GM23338 (cell line): ENCODE measurements at regions not wholly inside any gene's neighbourhood (a gene's known extent, or its start where the extent isn't known, plus 50 kb on each side); places are given as distances from the start of the nearest gene placed in this dataset.

ENCODE experiments used
- ATAC-seq: fragments of 200-7000 bp; cut with Tn5 transposase; 3 replicates; pipeline ENCODE4 v1.9.1; 2020
- DNase-seq: peaks from one replicate; pipeline ENCODE4 v3.0.0-alpha.2; 2015; ENCODE audit warnings: low spot score
- H2AFZ ChIP-seq: fragments of 200-600 bp; sonication (generic); 2 replicates; pipeline ENCODE4 v1.8.0; 2016; ENCODE audit warnings: antibody characterized with exemption, mild to moderate bottlenecking, moderate library complexity
- H3F3A ChIP-seq: fragments of 200-600 bp; sonication (generic); replicated peaks from 2 replicates; pipeline ENCODE4 v1.8.0; 2017; ENCODE audit warnings: antibody characterized with exemption, mixed run types, low read depth
- H3K27ac ChIP-seq: fragments of 200-600 bp; sonication (generic); 2 replicates; pipeline ENCODE4 v1.6.1; 2016; ENCODE audit warnings: low read depth
- H3K27me3 ChIP-seq: fragments of 200-600 bp; sonication (generic); 2 replicates; pipeline ENCODE4 v1.8.0; 2016; ENCODE audit warnings: mild to moderate bottlenecking, mixed run types, moderate library complexity; ENCODE audit not compliant: insufficient read depth
- H3K36me3 ChIP-seq: fragments of 200-600 bp; sonication (generic); 2 replicates; pipeline ENCODE4 v1.8.0; 2016; ENCODE audit warnings: mild to moderate bottlenecking; ENCODE audit not compliant: insufficient read depth
- H3K4me1 ChIP-seq: fragments of 200-600 bp; sonication (generic); 2 replicates; pipeline ENCODE4 v1.8.0; 2016; ENCODE audit warnings: mild to moderate bottlenecking, moderate library complexity; ENCODE audit not compliant: insufficient read depth
- H3K4me2 ChIP-seq: fragments of 200-600 bp; sonication (generic); 2 replicates; pipeline ENCODE4 v1.7.1; 2017; ENCODE audit warnings: mixed run types
- H3K4me3 ChIP-seq: fragments of 200-600 bp; sonication (generic); 2 replicates; pipeline ENCODE4 v1.6.1; 2016; ENCODE audit warnings: mixed run types
- H3K79me2 ChIP-seq: fragments of 200-600 bp; sonication (generic); replicated peaks from 2 replicates; pipeline ENCODE4 v1.8.0; 2017; ENCODE audit warnings: mild to moderate bottlenecking; ENCODE audit not compliant: insufficient read depth
- H3K9me2 ChIP-seq: fragments of 200-600 bp; sonication (generic); 2 replicates; pipeline ENCODE4 v1.8.0; 2017; ENCODE audit not compliant: insufficient read depth
- H4K20me1 ChIP-seq: fragments of 200-600 bp; sonication (generic); replicated peaks from 2 replicates; pipeline ENCODE4 v1.8.0; 2017; ENCODE audit warnings: mild to moderate bottlenecking; ENCODE audit not compliant: insufficient read depth
- H3K27ac Mint-ChIP-seq: 2 replicates; pipeline ENCODE4 v1.8.0; 2020; ENCODE audit warnings: inconsistent platforms, mild to moderate bottlenecking, moderate library complexity, mixed read lengths
- H3K27me3 Mint-ChIP-seq: 3 replicates; pipeline ENCODE4 v1.8.0; 2022; ENCODE audit warnings: low read depth, mild to moderate bottlenecking, moderate library complexity, mixed read lengths, inconsistent platforms; ENCODE audit not compliant: insufficient read depth, poor library complexity
- H3K36me3 Mint-ChIP-seq: 3 replicates; pipeline ENCODE4 v1.8.0; 2021; ENCODE audit warnings: low read depth, mild to moderate bottlenecking, inconsistent platforms, moderate library complexity, mixed read lengths
- H3K4me1 Mint-ChIP-seq: 3 replicates; pipeline ENCODE4 v1.8.0; 2020; ENCODE audit warnings: mild to moderate bottlenecking, inconsistent platforms, mixed read lengths
- H3K4me3 Mint-ChIP-seq: 3 replicates; pipeline ENCODE4 v1.8.0; 2021; ENCODE audit warnings: moderate library complexity, mild to moderate bottlenecking, inconsistent platforms, mixed read lengths
- H3K9me3 Mint-ChIP-seq: 3 replicates; pipeline ENCODE4 v1.8.0; 2020; ENCODE audit warnings: moderate library complexity, mild to moderate bottlenecking, inconsistent platforms, mixed read lengths
- CREB1 ChIP-seq: fragments of 250-450 bp; sonication (Bioruptor Pico); IDR thresholded peaks from 2 replicates; pipeline ENCODE4 v1.5.0; 2020; ENCODE audit warnings: low read depth, mild to moderate bottlenecking, moderate library complexity
- CTCF ChIP-seq, 2 experiments: fragments of 200-600 bp in 1 of 2; sonication (generic) in 1 of 2; conservative IDR thresholded peaks; 2 replicates each; pipeline versions ENCODE4 v1.5.1 to v1.6.1; 2016 to 2017; ENCODE audit warnings: antibody characterized with exemption in 2 of 2, low read depth in 2 of 2, mild to moderate bottlenecking in 2 of 2, moderate library complexity in 1 of 2
- EZH2 ChIP-seq: fragments of 200-600 bp; sonication (generic); IDR thresholded peaks from one replicate; pipeline ENCODE4 v1.8.0; 2017; ENCODE audit warnings: antibody characterized with exemption, mild to moderate bottlenecking, low read depth; ENCODE audit not compliant: unreplicated experiment
- EZH2phosphoT487 ChIP-seq: fragments of 200-600 bp; sonication (generic); IDR thresholded peaks from one replicate; pipeline ENCODE4 v1.8.1; 2018; ENCODE audit warnings: antibody characterized with exemption; ENCODE audit not compliant: unreplicated experiment
- JUNB ChIP-seq: IDR thresholded peaks from one replicate; pipeline ENCODE4 v1.6.1; 2016; ENCODE audit warnings: antibody characterized with exemption; ENCODE audit not compliant: unreplicated experiment
- NANOG ChIP-seq: IDR thresholded peaks from 2 replicates; pipeline ENCODE4 v1.6.1; 2016; ENCODE audit warnings: antibody characterized with exemption, borderline replicate concordance
- POLR2AphosphoS5 ChIP-seq: IDR thresholded peaks from 2 replicates; pipeline ENCODE4 v1.6.1; 2016; ENCODE audit warnings: antibody characterized with exemption, low read depth
- STAT1 ChIP-seq: IDR thresholded peaks from one replicate; pipeline ENCODE4 v1.6.1; 2016; ENCODE audit warnings: antibody characterized with exemption; ENCODE audit not compliant: unreplicated experiment
- ZNF114 ChIP-seq: fragments of 250-450 bp; sonication (Bioruptor Pico); IDR thresholded peaks from 2 replicates; pipeline ENCODE4 v1.5.0; 2020; ENCODE audit warnings: mild to moderate bottlenecking, moderate library complexity
- ZNF331 ChIP-seq: fragments of 250-450 bp; sonication (Bioruptor Pico); IDR thresholded peaks from 2 replicates; pipeline ENCODE4 v1.5.0; 2020; ENCODE audit warnings: low read depth, mild to moderate bottlenecking, moderate library complexity
- ZNF462 ChIP-seq: fragments of 250-450 bp; sonication (Bioruptor Pico); IDR thresholded peaks from 2 replicates; pipeline ENCODE4 v1.5.0; 2020; ENCODE audit warnings: mild to moderate bottlenecking, moderate library complexity
- TF ChIP-seq, protein P1 (sequence below): IDR thresholded peaks from one replicate; pipeline ENCODE4 v1.6.1; 2018; ENCODE audit warnings: antibody characterized with exemption; ENCODE audit not compliant: unreplicated experiment
- TF ChIP-seq, protein P2 (sequence below): IDR thresholded peaks from 2 replicates; pipeline ENCODE4 v1.6.1; 2016; ENCODE audit warnings: antibody characterized with exemption

GRCh38 chr9:81074221-81074620 is 615.1 kb downstream of the TLE1 start:
- no peaks in the 10 kb centered on the region for H3K4me1 Mint-ChIP-seq
- no peak overlapping the region for H3K4me3 Mint-ChIP-seq
- no peaks in the 10 kb centered on the region for H3K36me3 Mint-ChIP-seq
- ATAC-seq (no peak), DNase-seq (no peak)
- H3K4me2 ChIP-seq, result no peak overlapping the region
- no peak overlapping the region for H3K4me3 ChIP-seq
- no peak overlapping the region for H2AFZ ChIP-seq
- H3K27ac ChIP-seq, result no peak overlapping the region
- H4K20me1 ChIP-seq, result no peaks in the 10 kb centered on the region
- H3K36me3 ChIP-seq, result no peaks in the 10 kb centered on the region
- H3K4me1 ChIP-seq, result no peaks in the 10 kb centered on the region
- H3K9me3 Mint-ChIP-seq, result no peaks in the 10 kb centered on the region
- no peaks in the 10 kb centered on the region for H3K79me2 ChIP-seq
- peaks cover 4% of the 10 kb centered on the region for H3K9me2 ChIP-seq
- H3K27ac Mint-ChIP-seq, result no peak overlapping the region
- no peaks in the 10 kb centered on the region for H3K27me3 ChIP-seq
- no peaks in the 10 kb centered on the region for H3F3A ChIP-seq
- TF ChIP-seq JUNB, result no peak
- TF ChIP-seq NANOG, result no peak
- no peak for TF ChIP-seq CTCF (conservative IDR thresholded peaks at IDR 0.05; ENCODE audit: low read depth in 2 of 2)
- TF ChIP-seq, protein P1, sequence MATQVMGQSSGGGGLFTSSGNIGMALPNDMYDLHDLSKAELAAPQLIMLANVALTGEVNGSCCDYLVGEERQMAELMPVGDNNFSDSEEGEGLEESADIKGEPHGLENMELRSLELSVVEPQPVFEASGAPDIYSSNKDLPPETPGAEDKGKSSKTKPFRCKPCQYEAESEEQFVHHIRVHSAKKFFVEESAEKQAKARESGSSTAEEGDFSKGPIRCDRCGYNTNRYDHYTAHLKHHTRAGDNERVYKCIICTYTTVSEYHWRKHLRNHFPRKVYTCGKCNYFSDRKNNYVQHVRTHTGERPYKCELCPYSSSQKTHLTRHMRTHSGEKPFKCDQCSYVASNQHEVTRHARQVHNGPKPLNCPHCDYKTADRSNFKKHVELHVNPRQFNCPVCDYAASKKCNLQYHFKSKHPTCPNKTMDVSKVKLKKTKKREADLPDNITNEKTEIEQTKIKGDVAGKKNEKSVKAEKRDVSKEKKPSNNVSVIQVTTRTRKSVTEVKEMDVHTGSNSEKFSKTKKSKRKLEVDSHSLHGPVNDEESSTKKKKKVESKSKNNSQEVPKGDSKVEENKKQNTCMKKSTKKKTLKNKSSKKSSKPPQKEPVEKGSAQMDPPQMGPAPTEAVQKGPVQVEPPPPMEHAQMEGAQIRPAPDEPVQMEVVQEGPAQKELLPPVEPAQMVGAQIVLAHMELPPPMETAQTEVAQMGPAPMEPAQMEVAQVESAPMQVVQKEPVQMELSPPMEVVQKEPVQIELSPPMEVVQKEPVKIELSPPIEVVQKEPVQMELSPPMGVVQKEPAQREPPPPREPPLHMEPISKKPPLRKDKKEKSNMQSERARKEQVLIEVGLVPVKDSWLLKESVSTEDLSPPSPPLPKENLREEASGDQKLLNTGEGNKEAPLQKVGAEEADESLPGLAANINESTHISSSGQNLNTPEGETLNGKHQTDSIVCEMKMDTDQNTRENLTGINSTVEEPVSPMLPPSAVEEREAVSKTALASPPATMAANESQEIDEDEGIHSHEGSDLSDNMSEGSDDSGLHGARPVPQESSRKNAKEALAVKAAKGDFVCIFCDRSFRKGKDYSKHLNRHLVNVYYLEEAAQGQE, result no peak
- TF ChIP-seq, protein P2, sequence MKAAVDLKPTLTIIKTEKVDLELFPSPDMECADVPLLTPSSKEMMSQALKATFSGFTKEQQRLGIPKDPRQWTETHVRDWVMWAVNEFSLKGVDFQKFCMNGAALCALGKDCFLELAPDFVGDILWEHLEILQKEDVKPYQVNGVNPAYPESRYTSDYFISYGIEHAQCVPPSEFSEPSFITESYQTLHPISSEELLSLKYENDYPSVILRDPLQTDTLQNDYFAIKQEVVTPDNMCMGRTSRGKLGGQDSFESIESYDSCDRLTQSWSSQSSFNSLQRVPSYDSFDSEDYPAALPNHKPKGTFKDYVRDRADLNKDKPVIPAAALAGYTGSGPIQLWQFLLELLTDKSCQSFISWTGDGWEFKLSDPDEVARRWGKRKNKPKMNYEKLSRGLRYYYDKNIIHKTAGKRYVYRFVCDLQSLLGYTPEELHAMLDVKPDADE, result no peak
- TF ChIP-seq ZNF114 (CRISPR knock-in tag), result no peak
- TF ChIP-seq EZH2phosphoT487, result no peak
- no peak for TF ChIP-seq STAT1
- TF ChIP-seq ZNF462 (CRISPR knock-in tag), result no peak
- no peak for TF ChIP-seq POLR2AphosphoS5
- TF ChIP-seq ZNF331 (CRISPR knock-in tag), result no peak
- no peak for TF ChIP-seq EZH2
- TF ChIP-seq CREB1 (CRISPR knock-in tag), result no peak
- peaks cover 2% of the 10 kb centered on the region for H3K27me3 Mint-ChIP-seq
